GM18861 (cell line): ENCODE measurements at regions not wholly inside any gene's neighbourhood (a gene's known extent, or its start where the extent isn't known, plus 50 kb on each side); places are given as distances from the start of the nearest gene placed in this dataset.

ENCODE experiments used
- ATAC-seq: cut with Tn5 transposase; IDR thresholded peaks from one replicate; pipeline ENCODE4 v1.9.1; 2021; ENCODE audit not compliant: unreplicated experiment

DNA sequence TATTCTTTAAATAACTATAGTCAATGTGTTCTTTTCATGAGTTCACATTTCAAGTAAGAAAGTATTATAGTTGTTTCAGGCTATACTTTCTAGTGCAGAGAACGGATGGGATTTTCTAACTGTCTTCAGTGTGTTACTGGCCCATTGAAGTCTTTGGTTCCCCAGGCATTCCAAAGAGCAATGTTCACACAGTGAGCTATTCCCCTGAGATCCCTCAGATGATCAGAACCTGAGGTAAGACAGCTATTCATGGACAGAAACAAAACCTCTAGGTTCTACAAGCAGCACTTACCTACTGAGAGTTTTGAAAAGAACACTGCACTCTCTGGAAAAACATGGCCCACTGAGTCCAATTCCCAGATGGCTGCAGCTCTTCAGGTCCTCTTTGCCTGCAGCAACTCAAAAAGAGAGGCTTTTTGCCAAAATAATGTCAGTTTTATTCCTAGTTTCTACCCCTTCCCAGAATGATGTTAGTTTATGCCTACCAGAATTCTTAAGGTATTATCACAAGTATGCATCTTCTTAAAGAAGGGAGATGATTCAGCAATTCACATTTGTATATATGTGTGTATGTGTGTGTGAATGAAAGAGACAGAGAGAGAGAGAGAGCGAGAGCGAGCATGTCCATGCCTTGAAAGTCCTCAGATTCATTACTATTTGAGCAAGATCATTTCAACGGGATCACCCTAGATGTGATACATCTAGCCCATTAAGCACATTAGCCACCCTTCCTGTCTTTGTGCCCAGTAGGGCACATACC, 146.1 kb downstream of the PDHA2 start:
- no peak for ATAC-seq

- ATAC-seq = no peak
These were observed 148.0 kb downstream of the PDHA2 start for GRCh38 chr4:95987851-95988250.

GRCh38 chr4:95998311-95998710, 158.4 kb downstream of the PDHA2 start:
- ATAC-seq = no peak

GRCh38 chr4:96003951-96004740, 164.3 kb downstream of the PDHA2 start:
- ATAC-seq = no peak

GRCh38 chr4:96009427-96010119, 169.7 kb downstream of the PDHA2 start:
- no peak for ATAC-seq

GRCh38 chr4:96012687-96013086, 172.8 kb downstream of the PDHA2 start:
- ATAC-seq = no peak

DNA sequence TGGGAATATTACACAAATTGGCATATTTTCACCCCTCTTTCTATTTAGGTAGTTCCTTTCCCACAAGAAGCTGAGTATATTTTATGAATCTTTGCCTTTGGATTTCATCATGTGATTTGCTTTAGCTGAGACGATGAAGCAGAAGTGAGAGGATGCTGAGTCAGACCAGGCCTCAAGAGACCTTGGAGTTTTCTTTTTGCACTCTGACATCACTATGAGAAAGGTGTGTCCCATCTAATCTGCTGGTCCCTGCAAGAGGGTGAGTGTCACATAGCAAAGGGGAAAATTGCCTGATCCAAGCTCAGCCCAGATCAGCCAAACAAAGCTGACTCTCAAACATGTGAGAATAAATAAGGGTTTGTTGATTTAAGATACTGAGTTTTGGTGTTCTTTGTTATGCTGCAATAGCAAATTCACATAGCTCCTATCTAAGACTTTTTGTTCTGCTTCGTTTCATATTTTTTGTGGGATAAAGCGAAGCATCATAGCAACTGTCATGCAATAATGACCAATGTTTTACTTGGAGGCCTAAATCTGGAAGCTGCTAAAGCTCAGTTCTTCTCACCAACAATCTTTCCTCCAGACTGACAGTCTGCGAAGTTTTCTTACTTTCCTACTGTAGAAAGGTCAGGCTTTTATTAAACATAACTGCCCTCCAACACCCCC, 176.9 kb downstream of the PDHA2 start:
- no peak for ATAC-seq

DNA sequence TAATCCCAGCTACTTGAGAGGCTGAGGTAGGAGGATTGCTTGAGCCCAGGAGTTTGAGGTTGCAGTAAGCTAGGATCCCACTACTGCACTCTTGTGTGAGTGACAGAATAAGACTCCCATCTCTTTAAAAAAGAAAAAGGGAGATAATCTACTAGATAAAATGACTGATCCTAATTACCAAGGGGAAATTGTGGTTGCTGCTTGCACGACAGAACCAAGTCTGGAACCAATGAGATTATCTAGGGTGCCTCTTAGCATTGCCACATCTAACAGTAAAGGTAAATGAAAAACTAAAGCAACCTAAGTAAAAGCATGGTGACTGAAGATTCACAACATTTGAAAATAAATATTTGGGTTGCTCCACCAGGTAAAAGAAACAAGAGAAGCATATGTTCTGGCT, 185.1 kb downstream of the PDHA2 start:
- ATAC-seq = no peak

- no peak for ATAC-seq
These were observed 195.8 kb downstream of the PDHA2 start for GRCh38 chr4:96035727-96036126.

DNA sequence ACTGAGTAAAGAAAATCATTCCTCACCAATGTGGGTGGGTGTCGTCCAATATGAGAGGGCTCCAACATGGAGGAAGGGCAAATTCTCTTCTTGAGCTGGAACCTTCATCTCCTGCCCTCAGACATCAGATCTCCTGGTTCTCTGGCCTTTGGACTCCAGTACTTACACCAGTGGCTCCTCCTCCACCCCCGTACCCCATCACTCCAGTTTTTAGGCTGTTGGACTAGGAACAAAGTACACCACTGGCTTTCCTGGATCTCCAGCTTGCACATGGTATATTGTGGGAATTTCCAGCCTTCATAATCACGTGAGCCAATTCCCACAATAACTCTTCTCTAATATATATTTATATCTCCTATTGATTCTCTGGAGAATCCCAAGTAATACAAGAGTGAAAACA, 196.9 kb downstream of the PDHA2 start:
- no peak for ATAC-seq

GRCh38 chr4:96037705-96038104, 197.8 kb downstream of the PDHA2 start:
- no peak for ATAC-seq

- ATAC-seq = no peak
These were observed 199.3 kb downstream of the PDHA2 start for GRCh38 chr4:96039217-96039616.

- no peak for ATAC-seq
These were observed 200.0 kb downstream of the PDHA2 start for GRCh38 chr4:96039803-96040436.

GRCh38 chr4:96044971-96045370, 205.1 kb downstream of the PDHA2 start:
- no peak for ATAC-seq

GRCh38 chr4:96052827-96053226, 212.9 kb downstream of the PDHA2 start:
- no peak for ATAC-seq

GRCh38 chr4:96056346-96056934, 216.5 kb downstream of the PDHA2 start:
- no peak for ATAC-seq

DNA sequence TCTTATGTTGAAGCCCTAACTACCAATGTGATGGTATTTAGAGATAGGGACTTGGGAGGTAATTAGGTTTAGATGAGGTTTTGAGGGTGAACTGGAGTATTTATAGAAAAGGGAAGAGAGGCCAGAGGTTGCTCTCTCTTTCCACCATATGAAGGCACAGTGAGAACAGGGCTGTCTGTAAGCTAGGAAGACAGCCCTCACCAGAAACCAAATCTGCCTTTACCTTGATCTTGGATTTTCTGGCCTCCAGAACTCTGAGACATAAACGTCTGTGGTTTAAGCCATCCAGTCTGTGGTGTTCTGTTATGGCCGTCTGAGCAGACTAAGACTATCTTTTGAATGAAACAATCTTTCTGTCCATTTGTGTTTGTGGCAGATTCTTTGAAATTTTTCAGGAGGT, 223.7 kb downstream of the PDHA2 start:
- ATAC-seq = no peak

DNA sequence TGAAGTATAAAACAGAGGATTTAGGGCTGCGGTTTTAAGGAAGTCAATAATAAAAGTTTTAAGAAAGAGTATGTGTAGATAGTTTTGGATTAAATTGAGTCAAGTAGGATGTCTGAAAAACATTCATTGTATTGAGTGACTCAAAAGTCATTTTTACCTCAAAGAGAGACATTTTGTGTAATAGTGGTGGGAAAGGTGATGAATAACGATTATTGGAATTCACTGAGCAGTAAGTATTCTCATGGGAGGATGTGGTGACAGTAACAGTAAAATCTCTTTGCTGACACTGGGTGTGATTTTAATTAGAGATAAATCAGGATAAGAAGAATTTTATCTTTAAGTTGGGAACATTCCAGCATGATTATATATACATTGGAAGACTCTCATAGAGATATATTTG, 233.6 kb downstream of the PDHA2 start:
- ATAC-seq = no peak

DNA sequence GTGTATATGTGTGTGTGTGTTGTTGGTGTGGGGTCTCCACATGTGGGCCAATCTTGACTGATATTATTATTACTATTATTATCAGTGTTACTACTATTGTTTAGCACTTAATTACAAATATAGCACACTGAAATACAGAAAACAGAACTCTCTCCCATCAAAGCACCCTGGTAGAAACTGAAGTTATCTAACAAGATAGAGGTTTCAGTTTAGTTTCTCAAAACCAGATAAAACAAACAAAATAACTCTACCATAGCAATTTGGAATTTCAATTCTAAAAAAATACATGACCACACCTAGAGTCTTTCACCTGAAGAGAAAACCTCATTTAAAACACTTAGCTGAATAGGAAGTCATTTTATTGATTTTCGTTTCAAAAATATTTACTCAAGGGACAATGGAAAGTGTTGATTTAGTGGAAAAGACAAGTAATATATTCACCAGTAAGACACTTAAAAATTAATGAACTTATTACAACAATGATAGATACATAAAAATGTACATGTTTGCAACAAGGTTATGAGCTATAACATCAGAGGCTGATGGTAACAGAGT, 252.3 kb downstream of the PDHA2 start:
- no peak for ATAC-seq

DNA sequence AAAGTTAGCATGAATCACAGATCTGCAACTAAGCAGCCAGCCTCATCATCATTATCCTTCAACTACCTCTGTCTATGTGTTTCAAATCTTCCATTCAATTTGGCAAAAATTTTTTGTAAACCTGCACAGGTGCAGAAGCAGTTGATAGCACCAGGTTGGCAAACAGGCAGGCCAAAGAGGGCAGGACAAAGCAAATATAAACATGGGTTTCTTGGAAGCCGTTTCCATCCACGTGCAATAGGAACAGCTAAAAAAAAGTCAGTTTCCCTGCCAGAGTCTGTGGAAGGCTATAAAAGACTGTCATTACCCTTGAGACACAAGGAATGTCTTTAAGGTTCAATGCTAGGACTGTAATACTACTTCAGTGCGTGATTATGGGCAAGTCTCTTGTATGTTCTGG, 253.2 kb downstream of the PDHA2 start:
- no peak for ATAC-seq
